ENCODE measurements at regions not wholly inside any gene's neighbourhood (a gene's known extent, or its start where the extent isn't known, plus 50 kb on each side); places are given as distances from the start of the nearest gene placed in this dataset.

DNA sequence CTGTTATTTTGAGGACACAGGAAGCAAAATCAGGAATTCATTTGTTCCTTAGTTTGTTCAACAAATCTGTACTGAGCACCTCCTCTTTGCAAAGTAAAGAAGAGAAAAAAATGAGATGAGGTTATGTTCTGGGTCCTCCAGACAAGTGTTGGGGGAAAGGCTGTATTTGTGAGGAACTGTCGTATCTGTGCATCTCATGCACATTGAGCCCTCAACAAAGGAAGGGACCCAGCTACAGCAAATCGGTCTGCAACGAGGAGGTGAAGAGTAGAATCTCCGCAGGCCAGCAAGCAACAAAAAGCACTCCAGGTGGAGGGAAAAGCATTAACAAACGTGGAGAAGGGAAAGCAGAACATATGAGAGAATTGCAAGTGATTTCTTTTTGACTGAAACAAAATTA is 143.0 kb upstream of the CYP1B1 start:
- Histone ChIP-seq H3K79me2 (ENCODE audit: control insufficient read depth, insufficient read depth, low read length) (no peaks in the 10 kb centered on the region), H3K4me3 (replicated peaks in 1 of 4; ENCODE audit: control extremely low read depth in 1 of 4, insufficient read depth in 1 of 4, low read depth in 3 of 4, low read length in 4 of 4) (no peak overlapping the region), H3K27me3 (ENCODE audit: control insufficient read depth, insufficient read depth, low read length) (peaks cover 4% of the 10 kb centered on the region), H3K9me3 (ENCODE audit: control insufficient read depth, insufficient read depth, low read depth, low read length) (no peaks in the 10 kb centered on the region), H3K4me1 (ENCODE audit: control insufficient read depth, extremely low read depth, insufficient read depth, low read length) (no peaks in the 10 kb centered on the region), H3K4me2 (ENCODE audit: extremely low read depth, insufficient read depth, low read length) (no peak overlapping the region), H2AFZ (ENCODE audit: low read length) (no peak overlapping the region), H3K9ac (ENCODE audit: insufficient read depth, low read length) (no peak overlapping the region), H3K36me3 (ENCODE audit: control insufficient read depth, insufficient read depth, low read length) (no peaks in the 10 kb centered on the region), H3K27ac (ENCODE audit: insufficient read depth, low read length) (no peak overlapping the region), H4K20me1 (ENCODE audit: control insufficient read depth, extremely low read depth, insufficient read depth, low read length) (no peaks in the 10 kb centered on the region)
- TF ChIP-seq, protein P1, sequence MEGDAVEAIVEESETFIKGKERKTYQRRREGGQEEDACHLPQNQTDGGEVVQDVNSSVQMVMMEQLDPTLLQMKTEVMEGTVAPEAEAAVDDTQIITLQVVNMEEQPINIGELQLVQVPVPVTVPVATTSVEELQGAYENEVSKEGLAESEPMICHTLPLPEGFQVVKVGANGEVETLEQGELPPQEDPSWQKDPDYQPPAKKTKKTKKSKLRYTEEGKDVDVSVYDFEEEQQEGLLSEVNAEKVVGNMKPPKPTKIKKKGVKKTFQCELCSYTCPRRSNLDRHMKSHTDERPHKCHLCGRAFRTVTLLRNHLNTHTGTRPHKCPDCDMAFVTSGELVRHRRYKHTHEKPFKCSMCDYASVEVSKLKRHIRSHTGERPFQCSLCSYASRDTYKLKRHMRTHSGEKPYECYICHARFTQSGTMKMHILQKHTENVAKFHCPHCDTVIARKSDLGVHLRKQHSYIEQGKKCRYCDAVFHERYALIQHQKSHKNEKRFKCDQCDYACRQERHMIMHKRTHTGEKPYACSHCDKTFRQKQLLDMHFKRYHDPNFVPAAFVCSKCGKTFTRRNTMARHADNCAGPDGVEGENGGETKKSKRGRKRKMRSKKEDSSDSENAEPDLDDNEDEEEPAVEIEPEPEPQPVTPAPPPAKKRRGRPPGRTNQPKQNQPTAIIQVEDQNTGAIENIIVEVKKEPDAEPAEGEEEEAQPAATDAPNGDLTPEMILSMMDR (conservative IDR thresholded peaks at IDR 0.05 in 1 of 2, IDR thresholded peaks at IDR 0.05 in 1 of 2; ENCODE audit: low read depth in 1 of 2, low read length in 2 of 2), result no peak
- no peak for TF ChIP-seq EZH2 (IDR thresholded peaks at IDR 0.05; ENCODE audit: low read length, missing control alignments)
- DNase-seq (ENCODE audit: low read depth in 2 of 2), result no peak

DNA sequence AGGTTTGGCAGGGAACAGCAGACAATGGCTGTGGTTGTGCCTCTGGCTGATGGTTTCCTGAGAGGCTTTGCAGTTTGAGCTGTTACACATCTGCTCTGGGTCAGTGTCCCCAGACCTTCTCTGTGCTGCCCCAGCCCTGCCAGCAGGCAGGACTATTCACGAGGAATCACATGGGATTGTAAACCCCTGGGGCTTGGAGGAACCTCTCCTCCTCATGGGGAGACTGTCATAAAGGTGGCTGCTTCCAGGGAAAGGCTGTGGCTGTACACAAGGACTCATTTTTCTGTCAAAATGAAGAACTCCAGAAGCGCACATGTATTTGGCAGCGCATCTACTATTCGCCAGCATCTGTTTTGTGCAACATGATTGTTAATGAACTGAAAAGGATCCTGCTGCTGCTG is 142.6 kb upstream of the CYP1B1 start:
- Histone ChIP-seq H3K4me1 (ENCODE audit: control insufficient read depth, extremely low read depth, insufficient read depth, low read length) (no peaks in the 10 kb centered on the region), H4K20me1 (ENCODE audit: control insufficient read depth, extremely low read depth, insufficient read depth, low read length) (no peaks in the 10 kb centered on the region), H3K4me3 (replicated peaks in 1 of 4; ENCODE audit: control extremely low read depth in 1 of 4, insufficient read depth in 1 of 4, low read depth in 3 of 4, low read length in 4 of 4) (no peak overlapping the region), H3K4me2 (ENCODE audit: extremely low read depth, insufficient read depth, low read length) (no peak overlapping the region), H3K9me3 (ENCODE audit: control insufficient read depth, insufficient read depth, low read depth, low read length) (no peaks in the 10 kb centered on the region), H3K27me3 (ENCODE audit: control insufficient read depth, insufficient read depth, low read length) (peaks cover 4% of the 10 kb centered on the region), H2AFZ (ENCODE audit: low read length) (no peak overlapping the region), H3K36me3 (ENCODE audit: control insufficient read depth, insufficient read depth, low read length) (no peaks in the 10 kb centered on the region), H3K79me2 (ENCODE audit: control insufficient read depth, insufficient read depth, low read length) (no peaks in the 10 kb centered on the region), H3K27ac (ENCODE audit: insufficient read depth, low read length) (no peak overlapping the region), H3K9ac (ENCODE audit: insufficient read depth, low read length) (no peak overlapping the region)
- DNase-seq (ENCODE audit: low read depth in 2 of 2), result peak in 1 of 2 donors; percentile 34
- TF ChIP-seq, protein P1 (conservative IDR thresholded peaks at IDR 0.05 in 1 of 2, IDR thresholded peaks at IDR 0.05 in 1 of 2; ENCODE audit: low read depth in 1 of 2, low read length in 2 of 2), result no peak
- no peak for TF ChIP-seq EZH2 (IDR thresholded peaks at IDR 0.05; ENCODE audit: low read length, missing control alignments)

DNA sequence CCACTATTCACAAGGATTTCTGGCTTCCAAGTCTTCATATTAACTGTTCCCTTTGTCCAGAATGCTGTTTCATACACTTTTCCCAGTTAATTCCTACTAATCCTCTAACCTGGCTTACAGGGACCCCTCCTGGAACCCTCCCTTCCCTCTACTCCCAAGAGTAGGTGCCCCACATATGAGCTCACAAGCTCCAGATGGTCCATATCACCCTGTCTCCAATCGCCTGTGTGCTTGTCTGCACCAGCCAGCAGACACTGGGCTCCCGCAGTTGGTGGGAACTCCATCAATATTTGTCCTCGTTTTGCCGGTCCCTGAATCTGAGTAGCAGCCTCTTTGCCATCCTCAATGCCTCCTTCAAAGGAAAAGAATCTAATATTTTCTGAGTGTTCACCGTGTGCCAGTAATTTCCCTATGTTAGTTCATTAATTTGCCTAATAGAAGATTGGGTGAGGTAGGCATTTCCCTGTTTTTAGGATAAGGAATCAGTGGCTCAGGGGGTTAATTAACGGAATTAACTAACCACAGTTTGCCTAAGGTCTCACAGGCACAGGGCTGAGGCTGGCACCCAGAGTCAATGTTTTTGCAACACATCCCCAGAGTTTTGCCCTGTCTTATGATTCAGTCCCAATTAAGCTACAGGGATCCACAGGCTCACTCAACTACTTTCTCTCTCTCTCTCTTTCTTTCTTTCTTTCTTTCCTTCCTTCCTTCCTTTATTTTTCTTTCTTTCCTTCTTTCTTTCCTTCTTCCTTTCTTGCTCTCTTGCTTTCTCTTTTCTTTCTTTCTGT is 141.6 kb upstream of the CYP1B1 start:
- no peak for DNase-seq (ENCODE audit: low read depth in 2 of 2)
- no peak overlapping the region for H3K4me2 ChIP-seq (ENCODE audit: extremely low read depth, insufficient read depth, low read length)
- H3K27ac ChIP-seq (ENCODE audit: insufficient read depth, low read length), result no peak overlapping the region
- no peaks in the 10 kb centered on the region for H3K36me3 ChIP-seq (ENCODE audit: control insufficient read depth, insufficient read depth, low read length)
- H2AFZ ChIP-seq (ENCODE audit: low read length), result no peak overlapping the region
- H3K4me1 ChIP-seq (ENCODE audit: control insufficient read depth, extremely low read depth, insufficient read depth, low read length), result no peaks in the 10 kb centered on the region
- H3K27me3 ChIP-seq (ENCODE audit: control insufficient read depth, insufficient read depth, low read length), result peaks cover 4% of the 10 kb centered on the region
- TF ChIP-seq, protein P1 (conservative IDR thresholded peaks at IDR 0.05 in 1 of 2, IDR thresholded peaks at IDR 0.05 in 1 of 2; ENCODE audit: low read depth in 1 of 2, low read length in 2 of 2), result no peak
- no peak for TF ChIP-seq EZH2 (IDR thresholded peaks at IDR 0.05; ENCODE audit: low read length, missing control alignments)
- no peaks in the 10 kb centered on the region for H4K20me1 ChIP-seq (ENCODE audit: control insufficient read depth, extremely low read depth, insufficient read depth, low read length)
- H3K79me2 ChIP-seq (ENCODE audit: control insufficient read depth, insufficient read depth, low read length), result no peaks in the 10 kb centered on the region
- H3K9ac ChIP-seq (ENCODE audit: insufficient read depth, low read length), result no peak overlapping the region
- H3K4me3 ChIP-seq (replicated peaks in 1 of 4; ENCODE audit: control extremely low read depth in 1 of 4, insufficient read depth in 1 of 4, low read depth in 3 of 4, low read length in 4 of 4), result no peak overlapping the region
- H3K9me3 ChIP-seq (ENCODE audit: control insufficient read depth, insufficient read depth, low read depth, low read length), result no peaks in the 10 kb centered on the region
